ENCODE measurements at regions not wholly inside any gene's neighbourhood (a gene's known extent, or its start where the extent isn't known, plus 50 kb on each side); places are given as distances from the start of the nearest gene placed in this dataset.

GRCh38 chr2:221063568-221063967 is 508.5 kb downstream of the EPHA4 start:
- peaks cover 5% of the 10 kb centered on the region for H3K9me3 ChIP-seq (ENCODE audit: insufficient read depth, low read depth, low read length)
- H3K27me3 ChIP-seq (ENCODE audit: insufficient read depth, low read length) = no peaks in the 10 kb centered on the region
- H3K4me1 ChIP-seq (ENCODE audit: insufficient read depth, low read length) = no peaks in the 10 kb centered on the region
- no peak overlapping the region for H3K4me3 ChIP-seq (ENCODE audit: low read length)
- no peaks in the 10 kb centered on the region for H3K36me3 ChIP-seq (ENCODE audit: insufficient read depth, low read length)
- no peak overlapping the region for H3K27ac ChIP-seq (ENCODE audit: low read depth, low read length)
- 94% methylated on average over 3 of the region's 3 CpGs for whole genome bisulfite sequencing
- no peak overlapping the region for H3K9ac ChIP-seq (ENCODE audit: low read depth, low read length)

- 90% methylated on average over 2 of the region's 2 CpGs for WGBS
- no peaks in the 10 kb centered on the region for H3K36me3 ChIP-seq (ENCODE audit: insufficient read depth, low read length)
- no peaks in the 10 kb centered on the region for H3K4me1 ChIP-seq (ENCODE audit: insufficient read depth, low read length)
These were observed 507.8 kb downstream of the EPHA4 start for GRCh38 chr2:221064058-221064854.

GRCh38 chr2:221064880-221065279 is 507.2 kb downstream of the EPHA4 start:
- no peaks in the 10 kb centered on the region for H3K9me3 ChIP-seq (ENCODE audit: insufficient read depth, low read depth, low read length)
- 90% methylated on average over 2 of the region's 3 CpGs for WGBS
- H3K27ac ChIP-seq (ENCODE audit: low read depth, low read length) = no peak overlapping the region
- no peak overlapping the region for H3K9ac ChIP-seq (ENCODE audit: low read depth, low read length)
- H3K4me3 ChIP-seq (ENCODE audit: low read length) = no peak overlapping the region
- H3K4me1 ChIP-seq (ENCODE audit: insufficient read depth, low read length) = no peaks in the 10 kb centered on the region
- H3K27me3 ChIP-seq (ENCODE audit: insufficient read depth, low read length) = no peaks in the 10 kb centered on the region
- H3K36me3 ChIP-seq (ENCODE audit: insufficient read depth, low read length) = no peaks in the 10 kb centered on the region

More at GRCh38 chr2:221064058-221064854, 507.8 kb downstream of the EPHA4 start:
- H3K4me3 ChIP-seq (ENCODE audit: low read length) = no peak overlapping the region
- no peaks in the 10 kb centered on the region for H3K27me3 ChIP-seq (ENCODE audit: insufficient read depth, low read length)
- no peak overlapping the region for H3K27ac ChIP-seq (ENCODE audit: low read depth, low read length)
- H3K9ac ChIP-seq (ENCODE audit: low read depth, low read length) = no peak overlapping the region
- H3K9me3 ChIP-seq (ENCODE audit: insufficient read depth, low read depth, low read length) = no peaks in the 10 kb centered on the region

GRCh38 chr2:221068123-221068522 is 504.0 kb downstream of the EPHA4 start:
- Histone ChIP-seq H3K4me1 (ENCODE audit: insufficient read depth, low read length) (no peaks in the 10 kb centered on the region), H3K9me3 (ENCODE audit: insufficient read depth, low read depth, low read length) (peaks cover 15% of the 10 kb centered on the region), H3K27ac (ENCODE audit: low read depth, low read length) (no peak overlapping the region)

GRCh38 chr2:221070106-221070505 is 502.0 kb downstream of the EPHA4 start:
- Histone ChIP-seq H3K36me3 (ENCODE audit: insufficient read depth, low read length) (no peaks in the 10 kb centered on the region), H3K27ac (ENCODE audit: low read depth, low read length) (no peak overlapping the region), H3K27me3 (ENCODE audit: insufficient read depth, low read length) (no peaks in the 10 kb centered on the region), H3K9ac (ENCODE audit: low read depth, low read length) (no peak overlapping the region), H3K4me1 (ENCODE audit: insufficient read depth, low read length) (no peaks in the 10 kb centered on the region), H3K4me3 (ENCODE audit: low read length) (no peak overlapping the region), H3K9me3 (ENCODE audit: insufficient read depth, low read depth, low read length) (peaks cover 15% of the 10 kb centered on the region)
- no CpG with 5 or more reads among the region's 1 CpG for whole genome bisulfite sequencing

More at GRCh38 chr2:221068123-221068522, 504.0 kb downstream of the EPHA4 start:
- Histone ChIP-seq H3K4me3 (ENCODE audit: low read length) (no peak overlapping the region), H3K9ac (ENCODE audit: low read depth, low read length) (no peak overlapping the region), H3K27me3 (ENCODE audit: insufficient read depth, low read length) (no peaks in the 10 kb centered on the region), H3K36me3 (ENCODE audit: insufficient read depth, low read length) (no peaks in the 10 kb centered on the region)

DNA sequence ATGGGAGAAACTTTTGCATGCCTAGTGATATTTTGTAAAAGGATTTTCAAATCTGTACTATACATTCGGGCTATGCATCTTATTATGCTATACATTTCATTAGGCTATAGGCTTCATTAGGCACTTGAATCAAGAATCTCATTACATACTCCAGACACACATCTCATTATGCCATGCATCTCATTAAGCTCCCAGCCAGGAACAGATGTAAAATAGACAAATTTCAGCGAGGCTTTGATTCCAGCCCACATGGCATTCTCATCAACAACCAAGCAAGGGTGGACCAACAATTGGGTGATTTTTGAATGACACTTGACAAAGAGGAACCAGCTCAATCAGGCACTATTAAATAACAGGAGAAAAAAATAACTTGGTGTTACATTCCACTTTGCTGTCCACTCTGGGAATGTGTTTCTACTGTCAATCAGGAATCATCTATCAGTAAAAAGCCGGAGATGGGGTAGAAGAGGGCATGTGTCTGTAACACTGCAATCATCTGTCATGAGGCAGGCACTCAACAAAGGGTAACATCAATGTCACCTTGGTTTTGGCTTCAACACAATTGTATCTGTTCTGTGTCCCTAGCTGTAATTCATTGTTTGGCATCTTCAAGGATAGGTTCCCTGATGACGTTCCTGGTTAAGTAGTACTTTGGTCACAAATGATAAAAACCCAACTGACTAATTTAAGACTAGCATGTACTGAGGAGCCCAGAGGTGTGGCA is 498.6 kb downstream of the EPHA4 start:
- H3K27me3 ChIP-seq (ENCODE audit: insufficient read depth, low read length) = no peaks in the 10 kb centered on the region
- H3K9ac ChIP-seq (ENCODE audit: low read depth, low read length) = no peak overlapping the region
- no peak overlapping the region for H3K4me3 ChIP-seq (ENCODE audit: low read length)
- H3K4me1 ChIP-seq (ENCODE audit: insufficient read depth, low read length) = no peaks in the 10 kb centered on the region
- H3K9me3 ChIP-seq (ENCODE audit: insufficient read depth, low read depth, low read length) = peaks cover 15% of the 10 kb centered on the region
- H3K27ac ChIP-seq (ENCODE audit: low read depth, low read length) = no peak overlapping the region
- no peaks in the 10 kb centered on the region for H3K36me3 ChIP-seq (ENCODE audit: insufficient read depth, low read length)
- WGBS = 89% methylated on average over 4 of the region's 4 CpGs

GRCh38 chr2:221074238-221074637 is 497.9 kb downstream of the EPHA4 start:
- Histone ChIP-seq H3K4me1 (ENCODE audit: insufficient read depth, low read length) (no peaks in the 10 kb centered on the region), H3K36me3 (ENCODE audit: insufficient read depth, low read length) (no peaks in the 10 kb centered on the region), H3K27ac (ENCODE audit: low read depth, low read length) (no peak overlapping the region), H3K4me3 (ENCODE audit: low read length) (no peak overlapping the region), H3K9ac (ENCODE audit: low read depth, low read length) (no peak overlapping the region), H3K9me3 (ENCODE audit: insufficient read depth, low read depth, low read length) (peaks cover 15% of the 10 kb centered on the region), H3K27me3 (ENCODE audit: insufficient read depth, low read length) (no peaks in the 10 kb centered on the region)
- 98% methylated on average over 4 of the region's 4 CpGs for WGBS

GRCh38 chr2:221075203-221075602 is 496.9 kb downstream of the EPHA4 start:
- Histone ChIP-seq H3K9me3 (ENCODE audit: insufficient read depth, low read depth, low read length) (peaks cover 15% of the 10 kb centered on the region), H3K36me3 (ENCODE audit: insufficient read depth, low read length) (no peaks in the 10 kb centered on the region), H3K27me3 (ENCODE audit: insufficient read depth, low read length) (no peaks in the 10 kb centered on the region), H3K4me1 (ENCODE audit: insufficient read depth, low read length) (no peaks in the 10 kb centered on the region), H3K9ac (ENCODE audit: low read depth, low read length) (no peak overlapping the region), H3K27ac (ENCODE audit: low read depth, low read length) (no peak overlapping the region), H3K4me3 (ENCODE audit: low read length) (no peak overlapping the region)
- WGBS = 86% methylated on average over 3 of the region's 3 CpGs

- H3K9ac ChIP-seq (ENCODE audit: low read depth, low read length) = no peak overlapping the region
- H3K9me3 ChIP-seq (ENCODE audit: insufficient read depth, low read depth, low read length) = no peaks in the 10 kb centered on the region
- no peaks in the 10 kb centered on the region for H3K36me3 ChIP-seq (ENCODE audit: insufficient read depth, low read length)
- H3K4me1 ChIP-seq (ENCODE audit: insufficient read depth, low read length) = no peaks in the 10 kb centered on the region
- no peaks in the 10 kb centered on the region for H3K27me3 ChIP-seq (ENCODE audit: insufficient read depth, low read length)
- H3K27ac ChIP-seq (ENCODE audit: low read depth, low read length) = no peak overlapping the region
- WGBS = 94% methylated on average over 3 of the region's 3 CpGs
- H3K4me3 ChIP-seq (ENCODE audit: low read length) = no peak overlapping the region
These were observed 494.9 kb downstream of the EPHA4 start for GRCh38 chr2:221077251-221077650.

GRCh38 chr2:221077799-221078198 is 494.3 kb downstream of the EPHA4 start:
- no peak overlapping the region for H3K4me3 ChIP-seq (ENCODE audit: low read length)
- H3K4me1 ChIP-seq (ENCODE audit: insufficient read depth, low read length) = no peaks in the 10 kb centered on the region
- H3K9ac ChIP-seq (ENCODE audit: low read depth, low read length) = no peak overlapping the region
- H3K9me3 ChIP-seq (ENCODE audit: insufficient read depth, low read depth, low read length) = no peaks in the 10 kb centered on the region
- no peaks in the 10 kb centered on the region for H3K36me3 ChIP-seq (ENCODE audit: insufficient read depth, low read length)
- no peaks in the 10 kb centered on the region for H3K27me3 ChIP-seq (ENCODE audit: insufficient read depth, low read length)
- no CpG with 5 or more reads among the region's 3 CpGs for WGBS
- no peak overlapping the region for H3K27ac ChIP-seq (ENCODE audit: low read depth, low read length)

- no peak overlapping the region for H3K4me3 ChIP-seq (ENCODE audit: low read length)
- no peaks in the 10 kb centered on the region for H3K36me3 ChIP-seq (ENCODE audit: insufficient read depth, low read length)
- no peaks in the 10 kb centered on the region for H3K9me3 ChIP-seq (ENCODE audit: insufficient read depth, low read depth, low read length)
- 86% methylated on average over 1 of the region's 1 CpG for WGBS
- H3K27me3 ChIP-seq (ENCODE audit: insufficient read depth, low read length) = no peaks in the 10 kb centered on the region
- H3K4me1 ChIP-seq (ENCODE audit: insufficient read depth, low read length) = no peaks in the 10 kb centered on the region
- no peak overlapping the region for H3K9ac ChIP-seq (ENCODE audit: low read depth, low read length)
- no peak overlapping the region for H3K27ac ChIP-seq (ENCODE audit: low read depth, low read length)
These were observed 486.7 kb downstream of the EPHA4 start for GRCh38 chr2:221085341-221085900.
